GM18520 (cell line): ENCODE measurements at regions not wholly inside any gene's neighbourhood (a gene's known extent, or its start where the extent isn't known, plus 50 kb on each side); places are given as distances from the start of the nearest gene placed in this dataset.

Source experiments
- ATAC-seq: cut with Tn5 transposase; IDR thresholded peaks from one replicate; pipeline ENCODE4 v1.9.1; 2021; ENCODE audit not compliant: unreplicated experiment

GRCh38 chr5:101937041-101937440 is 359.0 kb downstream of the SLCO4C1 start:
- no peak for ATAC-seq

- no peak for ATAC-seq
Observed at GRCh38 chr5:101935086-101935485, 361.0 kb downstream of the SLCO4C1 start.

- no peak for ATAC-seq
Observed at GRCh38 chr5:101932599-101932998, 363.5 kb downstream of the SLCO4C1 start.

- ATAC-seq, result no peak
Observed at GRCh38 chr5:101929628-101930027, 366.5 kb downstream of the SLCO4C1 start.

GRCh38 chr5:101917166-101917565 is 378.9 kb downstream of the SLCO4C1 start:
- no peak for ATAC-seq

GRCh38 chr5:101915554-101915953 is 380.5 kb downstream of the SLCO4C1 start:
- no peak for ATAC-seq

GRCh38 chr5:101904736-101905135 is 391.3 kb downstream of the SLCO4C1 start:
- ATAC-seq, result no peak

- no peak for ATAC-seq
Observed at GRCh38 chr5:101897914-101898313, 398.2 kb downstream of the SLCO4C1 start.

GRCh38 chr5:101894985-101895384 is 401.1 kb downstream of the SLCO4C1 start:
- no peak for ATAC-seq

GRCh38 chr5:101878190-101878589 is 417.9 kb downstream of the SLCO4C1 start:
- ATAC-seq, result no peak

GRCh38 chr5:101877451-101877850 is 418.6 kb downstream of the SLCO4C1 start:
- no peak for ATAC-seq

GRCh38 chr5:101866473-101866872 is 429.6 kb downstream of the SLCO4C1 start:
- ATAC-seq, result no peak

- no peak for ATAC-seq
Observed at GRCh38 chr5:101860563-101860962, 435.5 kb downstream of the SLCO4C1 start.

GRCh38 chr5:101860145-101860544 is 435.9 kb downstream of the SLCO4C1 start:
- no peak for ATAC-seq

- ATAC-seq, result no peak
Observed at GRCh38 chr5:101846496-101846895, 449.6 kb downstream of the SLCO4C1 start.

- no peak for ATAC-seq
Observed at GRCh38 chr5:101843055-101843454, 453.0 kb downstream of the SLCO4C1 start.

- no peak for ATAC-seq
Observed at GRCh38 chr5:101838435-101838834, 457.6 kb downstream of the SLCO4C1 start.

- ATAC-seq, result no peak
Observed at GRCh38 chr5:101829255-101829654, 466.8 kb downstream of the SLCO4C1 start.

GRCh38 chr5:101811466-101811865 is 484.6 kb downstream of the SLCO4C1 start:
- ATAC-seq, result no peak

GRCh38 chr5:101806410-101806809 is 489.7 kb downstream of the SLCO4C1 start:
- no peak for ATAC-seq

GRCh38 chr5:101796427-101796826 is 499.7 kb downstream of the SLCO4C1 start:
- ATAC-seq, result no peak

- no peak for ATAC-seq
Observed at GRCh38 chr5:101788797-101789196, 507.3 kb downstream of the SLCO4C1 start.

GRCh38 chr5:101785090-101785489 is 511.0 kb downstream of the SLCO4C1 start:
- no peak for ATAC-seq
